Inferior parietal cortex (tissue), 1 donor: ENCODE measurements at regions not wholly inside any gene's neighbourhood (a gene's known extent, or its start where the extent isn't known, plus 50 kb on each side); places are given as distances from the start of the nearest gene placed in this dataset.
"Not testable (repeated sequence)": the region's sequence is repeated elsewhere in the genome, so short reads cannot be mapped to it uniquely, and the experiment has no call there.

ENCODE experiments used
- DNase-seq: peaks from one replicate; pipeline ENCODE4 v3.0.0-alpha.2; 2016; ENCODE audit errors: extremely low spot score

DNA sequence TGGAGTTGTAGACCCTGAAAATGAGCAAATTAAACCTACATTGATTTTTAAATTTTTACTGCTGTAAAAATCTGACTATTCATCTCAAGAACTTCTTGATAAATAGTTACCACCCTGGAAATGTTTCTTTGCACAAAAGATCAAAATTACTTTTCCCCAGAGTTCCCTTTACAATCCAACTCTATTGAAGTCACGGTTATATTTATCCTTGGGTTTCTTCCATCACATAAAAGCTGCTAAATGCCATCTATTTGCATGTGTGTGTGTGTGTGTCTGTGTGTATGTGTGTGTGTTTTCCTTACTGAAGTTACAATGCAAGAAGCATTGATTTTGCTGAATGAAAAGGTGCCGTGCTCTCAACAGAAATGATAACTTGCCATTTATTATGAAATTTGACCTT is 1273.0 kb downstream of the ROBO2 start:
- no peak for DNase-seq

DNA sequence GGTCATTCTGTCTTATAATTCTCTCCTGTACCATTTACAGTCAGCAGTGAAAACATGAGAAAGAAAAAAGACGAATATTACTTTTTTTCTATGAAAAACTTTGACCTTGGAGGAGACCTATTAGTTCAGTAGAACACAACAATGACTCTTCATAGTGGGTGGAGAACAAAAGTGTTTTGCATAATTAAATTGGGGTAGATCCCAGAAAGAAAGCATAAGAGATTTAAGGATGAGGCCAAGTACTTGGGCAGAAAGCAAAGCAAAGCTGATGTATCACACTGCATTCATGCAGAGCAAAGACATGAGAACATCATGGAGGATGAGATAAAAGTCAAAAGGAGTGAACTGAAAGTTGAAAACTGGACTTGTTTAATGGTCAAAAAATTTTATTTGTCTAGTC is 1273.4 kb downstream of the ROBO2 start:
- DNase-seq, result no peak

DNA sequence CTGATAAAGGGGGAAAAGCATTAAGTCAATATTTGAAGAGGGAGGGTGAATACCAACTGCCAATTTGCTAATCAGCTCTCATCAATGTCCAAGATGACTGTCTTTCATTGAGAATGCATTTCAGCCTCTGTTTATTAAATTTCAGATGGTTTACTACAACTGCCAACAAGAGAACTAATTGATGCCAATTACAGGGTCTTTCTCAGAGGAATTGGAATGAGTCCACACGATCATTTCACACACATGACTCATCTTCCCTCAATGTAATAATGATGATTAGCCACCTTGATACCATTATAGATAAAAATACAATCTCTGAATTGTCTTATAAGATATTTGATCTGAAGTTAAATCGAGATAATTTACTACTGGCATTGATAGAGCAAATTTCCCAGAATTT is 1274.4 kb downstream of the ROBO2 start:
- no peak for DNase-seq

DNA sequence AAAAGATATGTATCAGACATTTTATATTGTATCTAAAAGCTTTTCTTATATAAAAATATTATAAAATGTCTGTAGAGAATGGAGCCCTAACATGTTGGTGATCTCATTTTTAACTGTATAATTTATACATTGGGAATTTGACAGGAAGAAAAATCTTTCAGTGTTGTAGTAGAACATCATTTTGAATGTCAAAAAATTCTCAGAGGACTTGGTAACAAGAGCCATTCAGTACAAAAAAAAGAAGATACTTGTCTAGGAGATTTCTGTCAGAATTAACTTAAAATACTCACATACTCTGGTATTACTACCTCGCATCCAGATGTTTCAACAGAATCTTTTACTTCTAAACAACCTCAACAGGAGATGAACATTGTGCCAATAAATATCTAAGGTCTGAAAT is 1277.9 kb downstream of the ROBO2 start:
- no peak for DNase-seq

DNA sequence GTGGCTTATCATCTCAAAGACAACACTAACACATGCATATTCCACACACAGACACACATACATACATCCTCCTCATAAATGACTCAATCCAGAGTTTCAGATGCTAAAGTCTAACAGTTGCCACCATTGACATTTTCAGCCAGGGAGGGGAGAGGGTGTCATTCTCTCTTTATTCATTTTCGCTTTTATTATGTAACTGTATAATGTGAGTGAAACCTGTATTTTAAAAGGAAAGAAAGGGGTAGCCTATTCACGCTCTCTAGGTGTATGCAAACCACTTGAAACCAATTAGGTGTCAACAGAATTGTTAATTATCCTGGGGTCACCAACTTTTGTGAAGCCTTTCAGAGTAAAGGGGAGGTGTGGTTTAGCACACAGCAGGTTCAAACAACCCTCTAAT is 1282.9 kb downstream of the ROBO2 start:
- DNase-seq, result no peak

DNA sequence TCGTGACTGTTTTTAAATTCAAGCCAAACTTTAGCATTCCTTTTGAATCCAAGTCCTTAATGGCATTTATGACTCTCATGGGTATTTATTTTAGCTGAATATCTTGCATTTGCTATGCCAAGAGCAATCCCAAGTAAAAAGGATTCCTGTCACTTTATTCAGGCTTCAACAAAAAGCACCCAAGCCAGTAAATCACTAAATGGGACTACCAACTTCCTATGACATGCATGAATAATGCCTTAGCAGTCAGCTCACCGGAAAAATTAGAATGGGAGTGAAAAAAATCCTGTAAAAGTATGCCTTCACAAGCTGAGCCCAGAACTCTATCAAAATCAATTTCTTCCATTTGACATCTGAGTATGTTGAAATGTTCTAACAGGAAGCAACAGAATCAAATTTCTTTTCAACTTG is 1297.9 kb downstream of the ROBO2 start:
- no peak for DNase-seq

DNA sequence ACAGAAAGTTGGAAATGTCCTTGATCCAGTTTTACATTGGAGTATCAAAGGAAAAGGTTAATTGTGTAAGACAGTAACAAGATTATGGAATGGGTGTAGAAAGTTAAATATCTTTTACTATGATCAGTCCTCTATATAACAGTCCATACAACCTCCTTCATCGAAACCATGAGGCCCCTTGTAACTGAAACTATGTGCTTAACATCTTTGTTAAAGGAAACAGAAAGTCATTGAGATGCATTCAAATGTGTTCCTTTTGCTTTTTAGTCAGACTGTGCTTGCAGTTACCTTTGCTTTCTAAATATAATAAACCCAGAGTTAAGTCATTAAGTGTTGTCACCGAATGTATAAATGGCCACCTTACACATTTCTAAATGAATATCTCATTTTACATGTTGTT is 1298.5 kb downstream of the ROBO2 start:
- no peak for DNase-seq

DNA sequence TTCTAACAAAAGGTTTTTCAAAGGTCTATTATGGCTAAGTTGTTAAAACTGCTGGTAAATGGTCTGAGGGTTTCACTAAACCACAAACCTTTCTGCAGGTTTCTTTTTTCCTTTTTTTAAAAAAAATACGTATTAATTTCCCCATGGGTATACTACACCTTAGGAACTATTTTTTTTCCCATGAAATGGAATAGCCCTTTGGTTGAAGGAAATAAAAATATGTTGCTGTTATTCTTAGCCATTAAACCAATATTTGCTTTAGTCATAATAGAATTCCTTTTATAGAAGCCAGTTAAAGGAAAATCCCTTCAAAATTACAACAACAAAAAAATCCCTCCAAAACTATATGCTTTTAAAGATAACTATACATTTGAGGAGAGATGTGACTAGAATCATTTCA is 1303.3 kb downstream of the ROBO2 start:
- DNase-seq, result no peak

DNA sequence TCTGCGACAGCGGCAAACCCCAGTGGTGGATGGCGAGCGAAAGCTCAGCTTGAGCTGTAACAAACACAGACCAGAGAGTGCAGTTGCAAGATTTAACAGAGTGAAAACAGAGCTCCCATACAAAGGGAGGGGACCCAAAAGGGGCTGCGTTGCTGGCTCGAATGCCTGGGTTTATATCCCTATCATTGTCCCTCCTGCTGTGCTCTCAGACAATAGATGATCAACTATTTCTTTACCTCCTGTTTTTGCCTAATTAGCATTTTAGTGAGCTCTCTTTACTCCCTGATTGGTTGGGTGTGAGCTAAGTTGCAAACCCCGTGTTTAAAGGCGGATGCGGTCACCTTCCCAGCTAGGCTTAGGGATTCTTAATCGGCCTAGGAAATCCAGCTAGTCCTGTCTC is 1304.4 kb downstream of the ROBO2 start:
- DNase-seq, result not testable (repeated sequence)

DNA sequence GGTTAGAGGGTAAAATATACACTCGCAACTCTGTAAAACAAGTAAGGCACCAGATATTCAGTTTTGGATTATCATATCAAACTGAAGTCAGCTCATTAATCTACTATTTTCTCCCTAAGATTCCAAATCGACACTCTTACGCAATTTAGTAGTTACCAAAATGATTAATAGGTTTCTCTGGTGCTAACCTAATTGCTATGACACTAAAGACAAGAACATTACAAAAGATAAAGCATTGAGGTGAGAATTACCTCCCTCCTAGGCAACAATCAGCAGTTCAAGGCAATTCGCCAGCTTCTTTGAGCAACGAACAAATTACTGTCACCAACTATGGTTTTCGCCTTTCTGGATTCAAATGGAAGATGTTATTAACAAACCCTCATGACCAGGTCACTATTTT is 1305.0 kb downstream of the ROBO2 start:
- no peak for DNase-seq

DNA sequence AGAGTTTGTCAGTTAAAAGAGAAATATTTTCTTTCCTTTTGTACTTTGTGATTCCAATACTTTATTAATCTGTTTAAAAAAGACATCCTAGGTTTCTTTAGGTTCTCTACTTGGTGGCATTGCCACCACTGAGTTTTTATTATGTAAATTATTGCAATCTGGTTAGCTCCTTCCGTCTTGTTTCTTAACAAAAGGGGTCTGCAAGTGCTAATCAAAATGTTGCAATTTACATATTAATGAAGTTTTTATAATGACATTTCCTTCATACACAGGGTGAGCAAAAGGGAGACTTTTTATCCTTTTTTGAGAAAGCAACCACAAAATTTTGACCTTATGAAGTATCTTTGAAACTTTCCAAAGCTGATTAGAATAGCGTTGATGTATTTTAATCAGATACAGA is 1307.3 kb downstream of the ROBO2 start:
- DNase-seq, result no peak

DNA sequence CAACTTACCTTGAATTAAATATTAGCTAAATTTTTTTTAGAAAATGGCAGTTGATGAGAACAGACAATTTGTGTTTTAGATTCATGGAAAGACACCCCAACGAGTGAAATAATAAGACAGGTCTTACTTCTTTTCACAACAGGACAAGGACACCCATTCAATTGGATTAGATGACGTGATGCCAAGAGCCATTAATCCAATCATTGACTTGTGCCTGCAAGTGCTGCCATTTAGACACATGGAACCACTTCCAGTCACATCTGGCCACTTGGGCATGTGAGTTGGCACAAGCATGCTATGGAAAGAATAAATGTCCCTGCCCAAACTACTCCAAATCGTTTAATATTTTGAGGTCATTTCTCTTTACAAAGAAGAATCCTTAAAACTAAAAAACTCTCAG is 1308.8 kb downstream of the ROBO2 start:
- DNase-seq, result no peak

DNA sequence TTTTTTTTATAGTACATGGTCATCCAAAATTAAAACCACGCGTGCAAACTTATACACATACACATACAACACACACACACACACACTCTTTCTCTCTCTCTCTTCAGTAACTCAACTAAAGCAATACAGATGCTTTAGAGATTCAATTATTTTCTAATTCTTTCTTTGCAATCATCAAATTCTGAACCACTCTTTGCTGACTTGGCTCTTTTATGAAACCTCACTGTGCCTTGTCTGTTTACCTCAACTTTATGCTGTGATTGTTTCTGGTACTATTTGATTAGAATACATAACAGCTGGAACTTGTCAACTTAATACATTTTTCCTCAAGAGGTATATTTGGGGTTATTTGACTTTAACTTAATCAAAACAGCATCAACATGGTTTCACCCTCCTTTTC is 1309.7 kb downstream of the ROBO2 start:
- DNase-seq, result no peak

DNA sequence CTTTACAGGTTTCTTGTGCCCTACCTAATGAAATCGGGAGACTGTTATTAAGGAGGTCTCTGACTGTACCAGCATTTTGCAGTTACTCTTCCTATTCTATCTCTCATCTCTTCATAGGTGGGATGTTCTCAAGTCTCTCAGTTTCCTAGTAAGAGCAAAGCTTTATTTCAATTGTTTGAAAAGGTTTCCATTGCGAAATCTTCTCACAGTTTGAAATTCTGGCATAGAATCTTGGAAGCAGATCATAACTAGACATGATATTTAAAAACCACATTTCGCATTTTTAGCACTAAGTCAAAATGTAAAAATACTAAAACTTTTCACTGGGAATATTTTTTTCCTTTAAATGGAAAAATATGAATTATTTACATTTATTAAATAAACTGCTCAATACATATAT is 1311.4 kb downstream of the ROBO2 start:
- DNase-seq, result peak; percentile 4

DNA sequence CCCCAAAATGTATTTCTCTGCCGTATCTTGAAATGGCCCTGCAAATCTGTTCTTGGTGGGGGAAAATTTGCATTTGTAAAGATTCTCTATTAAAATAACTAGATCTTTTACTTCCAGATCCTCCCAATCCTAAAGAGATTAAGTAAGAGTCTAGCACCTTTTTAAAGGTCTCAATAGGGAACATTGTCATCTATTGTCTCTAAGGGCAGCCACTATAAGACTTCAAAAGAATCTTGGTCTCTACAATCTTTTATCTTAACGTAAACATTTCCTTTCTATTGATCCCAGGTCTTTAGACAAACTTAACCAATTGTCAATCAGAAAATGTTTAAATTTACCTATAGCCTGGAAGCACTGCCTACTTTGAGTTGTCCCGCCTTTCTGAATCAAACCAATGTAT is 1313.3 kb downstream of the ROBO2 start:
- no peak for DNase-seq

DNA sequence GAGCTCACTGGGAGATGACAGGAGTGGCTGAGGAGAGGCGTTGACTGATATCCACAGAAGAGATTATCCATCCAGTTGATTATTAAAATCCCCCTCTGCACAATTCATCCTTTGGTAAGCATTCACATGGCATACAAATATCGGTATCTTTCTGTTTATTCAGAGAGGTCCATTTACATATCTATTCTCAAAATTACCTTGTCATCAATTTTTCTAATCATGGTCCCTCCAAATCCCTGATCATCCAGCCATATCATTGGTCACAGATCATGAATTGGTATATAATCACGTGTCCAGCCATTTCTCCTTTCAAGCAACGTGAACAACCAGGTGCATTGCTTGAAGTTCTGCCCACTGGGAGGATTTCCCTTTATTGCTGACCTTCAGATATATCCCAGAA is 1321.0 kb downstream of the ROBO2 start:
- no peak for DNase-seq

DNA sequence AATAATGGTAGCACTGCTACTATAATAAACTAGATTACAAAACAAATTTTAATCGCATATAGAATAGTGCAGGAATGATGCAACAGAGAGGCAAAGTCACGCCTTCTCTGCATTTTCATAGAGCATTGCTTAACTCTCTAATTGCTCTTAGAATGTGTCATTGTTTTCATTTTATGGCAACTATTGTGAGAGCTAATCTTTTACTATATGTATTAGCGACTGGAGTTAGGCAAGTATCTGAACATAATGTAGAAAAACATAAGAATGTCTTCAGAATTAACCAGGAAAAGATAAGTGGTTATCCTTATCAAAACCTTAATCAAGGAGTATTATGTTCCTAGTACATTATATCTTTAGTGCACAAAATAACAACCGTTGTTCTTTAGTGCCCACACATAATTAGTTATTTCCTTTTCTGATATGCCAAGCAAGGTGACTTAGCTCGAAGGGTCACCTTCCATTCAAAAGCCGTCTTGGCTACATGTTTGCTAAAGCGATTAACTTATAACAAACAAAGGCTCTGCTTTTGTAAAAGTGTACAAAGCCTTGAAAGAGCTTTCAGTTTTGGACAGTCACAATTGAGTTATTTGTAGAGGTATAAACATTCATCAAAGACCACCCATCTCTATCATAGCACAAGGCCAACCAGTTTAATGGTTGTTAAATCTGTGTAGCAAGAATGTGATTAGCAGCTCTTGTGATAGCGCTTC is 1328.9 kb downstream of the ROBO2 start:
- no peak for DNase-seq

DNA sequence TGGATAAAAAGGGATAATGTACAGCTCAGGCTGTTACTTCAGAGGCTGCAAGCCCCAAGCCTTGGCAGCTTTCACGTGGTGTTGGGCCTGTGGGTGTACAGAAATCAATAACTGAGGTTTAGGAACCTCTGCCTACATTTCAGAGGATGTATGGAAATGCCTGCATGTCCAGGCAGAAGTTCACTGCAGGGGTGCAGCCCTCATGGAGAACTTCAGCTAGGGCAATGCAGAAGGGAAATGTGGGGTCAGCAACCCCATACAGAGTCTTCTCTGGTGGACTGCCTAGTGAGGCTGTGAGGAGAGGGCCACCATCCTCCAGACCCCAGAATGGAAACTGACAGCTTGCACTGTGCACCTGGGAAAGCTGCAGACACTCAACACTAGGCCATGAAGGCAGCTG is 1350.3 kb downstream of the ROBO2 start:
- DNase-seq, result no peak

DNA sequence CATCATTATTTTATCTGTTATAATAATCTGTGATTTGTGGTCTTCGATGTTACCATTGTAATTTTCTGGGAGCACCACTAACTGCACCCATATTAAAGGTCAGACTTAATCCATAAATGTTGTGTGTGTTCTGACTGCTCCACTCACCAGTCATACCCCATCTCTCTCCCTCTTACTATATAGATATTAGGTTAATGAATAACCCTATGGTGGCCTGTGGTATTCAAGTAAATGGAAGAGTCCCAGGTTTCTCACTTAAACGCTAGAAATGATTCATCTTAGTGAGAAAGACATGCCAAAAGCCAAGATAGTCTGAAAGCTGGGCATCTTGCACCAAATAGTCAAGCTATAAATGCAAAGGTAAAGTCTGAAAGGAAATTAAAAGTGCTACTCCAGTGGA is 1358.5 kb downstream of the ROBO2 start:
- no peak for DNase-seq

DNA sequence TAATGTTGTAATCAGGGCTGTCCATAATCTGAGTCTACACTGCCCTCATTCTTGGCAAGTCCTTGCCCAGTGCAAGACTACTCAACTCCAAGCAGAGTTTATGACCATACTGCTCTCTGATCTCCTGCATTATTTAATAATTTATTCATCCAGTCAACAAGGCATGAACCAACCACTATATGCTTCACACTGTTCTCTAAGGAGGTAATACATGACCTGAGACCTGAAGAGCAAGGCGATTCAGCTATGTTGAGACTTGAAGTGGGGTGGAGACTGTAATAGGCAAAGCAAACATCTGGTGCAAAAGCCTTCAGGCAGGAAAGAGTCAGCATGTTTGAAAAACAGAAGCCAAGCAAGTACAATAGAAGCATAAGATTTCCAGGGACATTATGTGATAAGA is 1362.8 kb downstream of the ROBO2 start:
- no peak for DNase-seq

DNA sequence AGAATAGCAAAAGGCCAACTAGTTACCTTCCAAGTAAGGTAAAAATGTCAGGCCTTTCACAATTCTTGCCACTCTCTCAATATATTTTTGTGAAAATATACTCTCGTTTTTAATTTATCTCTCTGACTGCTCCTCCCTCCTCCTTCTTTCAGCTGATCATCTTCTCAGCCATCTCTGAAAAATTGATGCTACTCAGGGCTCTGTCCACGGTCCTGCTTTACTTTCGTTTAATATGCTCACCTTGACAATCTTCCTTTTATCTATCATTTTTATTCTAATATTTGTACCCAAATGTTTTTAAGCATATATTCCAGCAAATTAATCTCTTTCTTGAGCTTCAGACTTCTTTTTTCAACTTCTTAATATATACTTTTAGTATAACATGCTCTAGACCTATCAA is 1362.1 kb downstream of the ROBO1 start:
- DNase-seq, result no peak

DNA sequence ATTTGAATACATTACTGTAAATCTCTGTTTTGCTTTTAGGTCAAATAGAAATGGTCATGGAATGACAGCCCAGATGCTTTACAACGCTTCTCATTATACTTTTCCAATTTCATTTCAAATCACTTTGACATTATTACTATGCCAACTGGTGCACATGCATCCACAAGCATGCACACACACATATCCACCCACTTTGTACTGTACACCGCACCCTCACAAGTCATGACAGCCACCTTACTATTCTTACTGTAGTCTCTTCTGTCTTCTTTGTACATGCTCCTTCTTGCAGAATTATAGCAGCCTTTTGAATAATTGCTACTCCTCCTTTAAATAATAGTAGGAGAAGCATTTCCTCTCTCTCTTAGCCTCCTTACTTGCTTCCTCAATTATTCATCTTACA is 1361.4 kb downstream of the ROBO1 start:
- no peak for DNase-seq

DNA sequence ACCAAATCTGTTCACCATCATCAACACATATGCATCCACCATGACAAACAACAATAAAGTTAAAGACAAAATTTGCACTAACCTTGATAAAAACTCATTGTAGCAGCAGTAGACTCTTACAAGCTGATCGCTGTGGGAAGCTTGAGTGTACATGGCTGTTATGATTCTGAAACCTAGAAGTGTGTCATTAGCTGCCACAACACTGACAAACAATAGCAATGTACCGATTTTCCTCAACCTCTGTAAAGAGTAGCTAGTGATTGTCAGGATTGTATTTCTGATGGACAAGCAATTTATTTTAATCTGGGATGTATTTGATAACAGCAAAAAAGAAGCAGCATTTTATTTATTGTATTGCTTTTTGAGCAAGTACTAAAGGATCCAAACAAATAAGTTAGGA is 1357.7 kb downstream of the ROBO1 start:
- no peak for DNase-seq

DNA sequence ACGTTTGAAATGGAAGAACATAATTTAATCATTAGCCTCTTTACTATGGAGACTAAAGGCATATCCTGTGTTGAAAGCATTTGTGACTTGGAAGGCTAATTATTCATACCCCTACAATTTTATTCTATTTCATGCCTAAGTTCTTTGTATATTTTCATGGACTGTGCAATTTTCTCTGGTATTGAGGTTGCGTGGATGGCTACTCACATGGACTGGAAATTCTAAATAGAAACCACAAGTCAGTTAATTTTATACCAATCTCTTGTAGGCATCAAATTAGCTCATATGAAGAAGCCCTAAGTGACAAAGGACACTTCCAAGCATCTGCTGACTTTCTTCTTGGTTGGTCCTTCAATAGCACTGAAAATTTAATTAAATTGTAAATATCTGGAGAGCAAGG is 1353.5 kb downstream of the ROBO1 start:
- no peak for DNase-seq
